Kidney (tissue), 13 donors: ENCODE measurements at regions not wholly inside any gene's neighbourhood (a gene's known extent, or its start where the extent isn't known, plus 50 kb on each side); places are given as distances from the start of the nearest gene placed in this dataset.

Experiments
- DNase-seq, 5 donors: peaks; one replicate each; pipeline ENCODE4 v3.0.0-alpha.2; 2013 to 2020
- FAIRE-seq: peaks from 2 replicates; lab custom pipeline; 2012; peaks lifted over from hg19 to GRCh38; lab: Jason Lieb, UNC
- H3K27ac ChIP-seq, 2 donors: one replicate each; pipeline ENCODE4 v1.7.0; 2013; ENCODE audit warnings: low read depth in 2 of 2, low read length in 2 of 2, inconsistent platforms in 1 of 2
- H3K27me3 ChIP-seq: one replicate; pipeline ENCODE4 v1.7.1; 2013; ENCODE audit warnings: low read length, inconsistent platforms; ENCODE audit not compliant: control insufficient read depth, insufficient read depth
- H3K36me3 ChIP-seq, 3 donors: one replicate each; pipeline versions ENCODE4 v1.7.0 to v1.7.1; 2013; ENCODE audit warnings: low read length in 3 of 3, control low read depth in 1 of 3, inconsistent platforms in 1 of 3; ENCODE audit not compliant: insufficient read depth in 3 of 3, control insufficient read depth in 2 of 3
- H3K4me1 ChIP-seq, 3 donors: one replicate each; pipeline versions ENCODE4 v1.7.0 to v1.7.1; 2013; ENCODE audit warnings: low read length in 3 of 3, inconsistent platforms in 1 of 3, low read depth in 1 of 3; ENCODE audit not compliant: control insufficient read depth in 2 of 3, insufficient read depth in 2 of 3
- H3K4me3 ChIP-seq, 3 donors: one replicate each; pipeline versions ENCODE4 v1.7.0 to v1.8.1; 2013; ENCODE audit warnings: low read length in 3 of 3, control low read depth in 1 of 3, inconsistent platforms in 1 of 3
- H3K9ac ChIP-seq, 3 donors: one replicate each; pipeline versions ENCODE4 v1.7.0 to v1.7.1; 2013; ENCODE audit warnings: low read length in 3 of 3, control low read depth in 1 of 3, inconsistent platforms in 1 of 3
- H3K9me3 ChIP-seq, 3 donors: one replicate each; pipeline versions ENCODE4 v1.7.0 to v1.7.1; 2013; ENCODE audit warnings: low read length in 3 of 3, control low read depth in 1 of 3, inconsistent platforms in 1 of 3; ENCODE audit not compliant: control insufficient read depth in 2 of 3, insufficient read depth in 1 of 3
- CTCF ChIP-seq: IDR thresholded peaks from 3 replicates; pipeline ENCODE4 v1.5.1; 2012; ENCODE audit warnings: mild to moderate bottlenecking, moderate library complexity, borderline replicate concordance; ENCODE audit not compliant: insufficient read depth; ENCODE audit errors: extremely low read depth
- intact Hi-C: fragments of 100-400 bp; cut with DNase I; formaldehyde crosslinking; loops from one replicate; pipeline ENCODE4 v1.11.1; 2022
- donor health status: control.
- donor health status: control.
- donor health status: control.
- donor health status: control.
- donor health status: control.
- donor health status: DM: yes; HTN: yes; CAD: no.
- donor health status: Normal renal cell carcinoma (clear cell type).

- Histone ChIP-seq H3K4me3 (no peak overlapping the region), H3K27ac (no peak overlapping the region), H3K4me1 (no peaks in the 10 kb centered on the region), H3K36me3 (no peaks in the 10 kb centered on the region), H3K9me3 (no peaks in the 10 kb centered on the region), H3K9ac (no peak overlapping the region), H3K27me3 (no peaks in the 10 kb centered on the region)
- FAIRE-seq (no peak), DNase-seq (peak in 4 of 5 donors; percentile 36 to 70 (median 54))
- TF ChIP-seq CTCF = no peak
- intact Hi-C loops = no loop called here
Observed at GRCh38 chr6:113732384-113732966, 124.7 kb upstream of the MARCKS start.

DNA sequence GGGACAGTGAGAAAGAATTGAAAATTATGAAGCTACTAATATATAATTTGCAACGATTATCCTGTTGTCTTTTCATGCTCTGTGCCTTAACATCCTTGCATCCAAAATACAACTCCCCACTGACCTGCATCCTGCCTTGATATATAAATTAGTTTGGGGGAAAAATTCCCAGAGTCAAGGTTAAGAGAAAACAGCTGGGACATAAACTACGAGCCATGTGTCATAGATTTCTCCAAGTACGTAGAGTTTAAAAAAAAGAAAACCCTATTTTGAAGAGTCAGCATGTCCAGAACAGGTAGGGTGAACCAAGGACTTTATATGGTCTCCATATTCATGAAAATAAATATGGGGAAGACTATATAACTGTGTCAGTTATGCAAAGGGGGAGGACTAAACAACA, 123.8 kb upstream of the MARCKS start:
- DNase-seq (peak in 2 of 5 donors; percentile 26 to 66), FAIRE-seq (no peak)
- no peak for TF ChIP-seq CTCF
- Histone ChIP-seq H3K36me3 (no peaks in the 10 kb centered on the region), H3K4me3 (no peak overlapping the region), H3K9me3 (no peaks in the 10 kb centered on the region), H3K4me1 (no peaks in the 10 kb centered on the region), H3K9ac (no peak overlapping the region), H3K27me3 (no peaks in the 10 kb centered on the region), H3K27ac (no peak overlapping the region)
- intact Hi-C loops = no loop called here

DNA sequence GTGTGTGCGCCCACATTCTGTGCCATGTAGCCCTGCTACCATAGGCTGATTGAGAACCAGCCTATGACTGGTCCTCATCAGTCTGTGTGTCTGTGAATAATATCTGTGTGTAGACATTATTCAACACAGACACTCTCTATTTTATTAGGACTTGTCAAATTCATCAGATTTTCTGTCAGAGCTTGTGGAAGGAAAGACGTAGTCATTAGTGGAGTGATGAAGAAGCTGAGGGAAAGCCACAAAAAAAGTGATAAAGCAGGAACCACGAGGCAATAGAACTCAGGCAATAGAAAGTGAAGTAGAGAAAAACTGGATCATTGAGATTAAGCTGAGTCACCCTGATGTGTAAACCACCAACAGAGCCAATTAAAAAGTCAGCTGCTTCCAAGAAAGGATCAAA, 122.2 kb upstream of the MARCKS start:
- no peaks in the 10 kb centered on the region for H3K9me3 ChIP-seq
- intact Hi-C loops = no loop called here
- no peak for DNase-seq
- no peak overlapping the region for H3K9ac ChIP-seq
- no peaks in the 10 kb centered on the region for H3K27me3 ChIP-seq
- no peaks in the 10 kb centered on the region for H3K4me1 ChIP-seq
- TF ChIP-seq CTCF = no peak
- no peak overlapping the region for H3K4me3 ChIP-seq
- no peak overlapping the region for H3K27ac ChIP-seq
- no peak for FAIRE-seq
- H3K36me3 ChIP-seq = no peaks in the 10 kb centered on the region

GRCh38 chr6:113735491-113735890, 121.7 kb upstream of the MARCKS start:
- no peak for DNase-seq
- TF ChIP-seq CTCF = no peak
- H3K4me1 ChIP-seq = no peaks in the 10 kb centered on the region
- no peaks in the 10 kb centered on the region for H3K9me3 ChIP-seq
- no peak overlapping the region for H3K9ac ChIP-seq
- no peak overlapping the region for H3K27ac ChIP-seq
- no peaks in the 10 kb centered on the region for H3K36me3 ChIP-seq
- H3K4me3 ChIP-seq = no peak overlapping the region
- no peaks in the 10 kb centered on the region for H3K27me3 ChIP-seq
- no peak for FAIRE-seq
- intact Hi-C loops = no loop called here
